ENCODE measurements at regions not wholly inside any gene's neighbourhood (a gene's known extent, or its start where the extent isn't known, plus 50 kb on each side); places are given as distances from the start of the nearest gene placed in this dataset.

DNA sequence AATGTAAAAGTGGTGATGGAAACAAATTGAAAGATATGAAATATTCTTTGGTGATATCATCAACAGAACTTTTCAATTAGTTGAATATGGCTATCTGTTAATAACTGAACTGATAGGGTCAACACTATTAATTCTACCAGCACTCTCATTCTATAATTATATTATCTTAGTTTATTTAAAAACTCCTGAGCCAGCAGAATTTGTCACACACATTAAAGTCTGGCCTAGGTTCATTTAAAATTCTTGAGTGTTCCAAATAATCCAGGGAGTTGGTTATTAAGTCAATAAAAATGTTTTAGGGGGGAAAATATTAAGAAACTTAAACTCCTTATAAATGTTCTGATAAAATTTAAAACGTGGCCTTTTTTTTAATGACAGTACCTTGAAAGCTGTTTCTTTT lies 189.6 kb upstream of the GRM7 start:
- no peak for TF ChIP-seq POLR2A (IDR thresholded peaks at IDR 0.05)
- TF ChIP-seq, protein P1, sequence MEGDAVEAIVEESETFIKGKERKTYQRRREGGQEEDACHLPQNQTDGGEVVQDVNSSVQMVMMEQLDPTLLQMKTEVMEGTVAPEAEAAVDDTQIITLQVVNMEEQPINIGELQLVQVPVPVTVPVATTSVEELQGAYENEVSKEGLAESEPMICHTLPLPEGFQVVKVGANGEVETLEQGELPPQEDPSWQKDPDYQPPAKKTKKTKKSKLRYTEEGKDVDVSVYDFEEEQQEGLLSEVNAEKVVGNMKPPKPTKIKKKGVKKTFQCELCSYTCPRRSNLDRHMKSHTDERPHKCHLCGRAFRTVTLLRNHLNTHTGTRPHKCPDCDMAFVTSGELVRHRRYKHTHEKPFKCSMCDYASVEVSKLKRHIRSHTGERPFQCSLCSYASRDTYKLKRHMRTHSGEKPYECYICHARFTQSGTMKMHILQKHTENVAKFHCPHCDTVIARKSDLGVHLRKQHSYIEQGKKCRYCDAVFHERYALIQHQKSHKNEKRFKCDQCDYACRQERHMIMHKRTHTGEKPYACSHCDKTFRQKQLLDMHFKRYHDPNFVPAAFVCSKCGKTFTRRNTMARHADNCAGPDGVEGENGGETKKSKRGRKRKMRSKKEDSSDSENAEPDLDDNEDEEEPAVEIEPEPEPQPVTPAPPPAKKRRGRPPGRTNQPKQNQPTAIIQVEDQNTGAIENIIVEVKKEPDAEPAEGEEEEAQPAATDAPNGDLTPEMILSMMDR (IDR thresholded peaks at IDR 0.05) = no peak
